GM19324 (cell line): ENCODE measurements at regions not wholly inside any gene's neighbourhood (a gene's known extent, or its start where the extent isn't known, plus 50 kb on each side); places are given as distances from the start of the nearest gene placed in this dataset.

Source experiments
- ATAC-seq: cut with Tn5 transposase; IDR thresholded peaks from one replicate; pipeline ENCODE4 v1.9.1; 2021; ENCODE audit warnings: mild to moderate bottlenecking, moderate library complexity; ENCODE audit not compliant: unreplicated experiment, low FRiP score

- no peak for ATAC-seq
Measured at GRCh38 chr14:56875104-56875675, 64.9 kb upstream of the OTX2 start.

DNA sequence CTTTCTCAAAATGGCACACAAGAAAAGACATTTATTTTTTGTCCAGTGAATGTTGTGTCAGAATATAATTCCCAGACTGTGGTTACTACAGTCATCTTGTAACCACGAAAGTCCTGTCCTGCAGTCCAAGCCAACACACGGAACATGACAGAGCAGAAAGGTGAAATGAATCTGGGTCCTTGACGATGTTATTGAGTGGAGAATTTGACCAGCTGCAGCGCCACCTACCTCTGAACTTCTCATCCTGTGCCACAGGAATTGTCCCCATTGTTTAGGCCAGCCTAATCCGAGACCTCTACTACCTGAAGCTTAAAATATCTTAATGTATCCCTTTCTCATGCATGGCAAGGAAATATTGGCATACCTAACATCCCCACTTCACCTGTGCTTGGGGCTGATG is 64.1 kb upstream of the OTX2 start:
- no peak for ATAC-seq

DNA sequence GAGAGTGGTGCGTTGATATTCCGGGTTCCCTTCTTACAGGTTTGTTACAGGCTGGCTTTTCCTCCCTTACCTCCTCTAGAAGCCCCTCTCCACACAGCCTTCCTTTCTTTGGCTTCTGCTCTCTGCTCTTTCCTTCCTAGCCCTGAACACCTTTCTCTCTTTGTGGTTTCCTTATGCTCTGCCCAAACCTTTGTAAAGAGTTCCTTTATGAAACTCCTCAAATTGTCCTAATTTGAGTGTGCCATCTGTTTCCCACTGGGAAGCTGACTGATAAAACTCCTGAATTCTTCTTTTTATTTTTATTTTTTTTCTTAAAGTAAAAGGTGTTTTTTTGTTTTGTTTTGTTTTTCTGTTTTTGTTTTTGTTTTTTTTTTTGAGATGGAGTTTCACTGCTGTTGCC is 60.1 kb upstream of the OTX2 start:
- no peak for ATAC-seq

DNA sequence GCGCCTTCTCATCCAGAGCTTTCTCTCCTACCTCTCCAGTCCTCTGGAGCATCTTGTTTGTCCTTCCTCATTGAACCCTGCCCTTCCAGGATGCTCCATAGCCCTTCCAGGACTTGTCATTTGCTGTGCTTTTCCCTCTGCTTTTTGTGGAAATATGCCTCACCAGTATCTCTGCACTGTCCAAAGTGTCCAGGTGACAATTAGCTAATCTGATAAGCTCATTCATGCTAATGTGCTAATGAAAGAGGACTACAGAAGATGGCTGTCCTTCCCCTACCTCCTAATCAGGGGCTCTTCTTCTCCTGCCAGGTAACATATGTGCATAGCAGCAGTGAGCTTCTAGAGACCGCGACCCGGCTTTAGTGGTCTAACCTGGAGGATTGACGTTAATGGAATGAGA is 58.4 kb upstream of the OTX2 start:
- no peak for ATAC-seq

DNA sequence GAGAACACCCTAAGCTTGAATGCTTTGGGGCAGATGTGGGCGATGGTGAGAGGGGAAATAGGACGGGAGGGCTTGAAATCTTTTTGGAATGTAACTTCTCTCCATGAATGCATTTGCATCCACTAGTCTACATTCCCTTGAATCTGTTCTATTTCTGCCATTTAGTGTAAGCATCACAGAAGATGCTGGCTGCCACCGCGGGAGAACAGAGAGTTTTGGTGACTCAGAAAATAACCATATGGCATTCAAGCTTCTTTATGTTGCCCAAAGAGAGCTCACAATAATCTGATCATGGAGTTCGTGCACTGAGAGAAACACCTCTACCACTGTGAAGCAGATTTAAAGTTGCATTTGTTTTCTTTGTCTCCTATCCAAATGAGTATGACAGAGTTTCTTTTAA is 52.6 kb upstream of the OTX2 start:
- ATAC-seq = no peak

DNA sequence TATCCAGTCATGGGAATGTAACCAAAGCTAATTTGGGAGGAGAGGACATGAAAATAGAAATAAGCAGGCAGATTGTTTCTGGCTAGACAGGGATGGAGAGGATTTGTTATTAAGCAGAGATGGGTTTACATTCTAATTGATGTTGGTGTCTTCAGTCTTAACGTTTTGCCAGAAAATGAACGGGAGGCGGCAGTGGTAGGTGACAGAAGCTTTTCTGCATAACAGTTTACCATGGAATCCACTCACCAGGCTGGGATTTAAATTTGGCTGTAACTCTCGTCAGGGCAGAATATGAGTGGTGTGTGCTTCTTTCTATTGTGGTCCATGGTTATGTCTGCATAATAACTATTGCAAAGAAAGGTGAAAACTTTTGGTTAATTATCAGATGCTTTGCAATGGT is 50.2 kb upstream of the OTX2 start:
- ATAC-seq = no peak
